ENCODE measurements at regions not wholly inside any gene's neighbourhood (a gene's known extent, or its start where the extent isn't known, plus 50 kb on each side); places are given as distances from the start of the nearest gene placed in this dataset.
"Not testable (repeated sequence)": the region's sequence is repeated elsewhere in the genome, so short reads cannot be mapped to it uniquely, and the experiment has no call there.

- intact Hi-C loops (cut with DNase I), result no loop called here
- DNase-seq (ENCODE audit: low spot score), result no peak
Observed at GRCh38 chr4:177155454-177155853, 154.2 kb upstream of the NEIL3 start.

DNA sequence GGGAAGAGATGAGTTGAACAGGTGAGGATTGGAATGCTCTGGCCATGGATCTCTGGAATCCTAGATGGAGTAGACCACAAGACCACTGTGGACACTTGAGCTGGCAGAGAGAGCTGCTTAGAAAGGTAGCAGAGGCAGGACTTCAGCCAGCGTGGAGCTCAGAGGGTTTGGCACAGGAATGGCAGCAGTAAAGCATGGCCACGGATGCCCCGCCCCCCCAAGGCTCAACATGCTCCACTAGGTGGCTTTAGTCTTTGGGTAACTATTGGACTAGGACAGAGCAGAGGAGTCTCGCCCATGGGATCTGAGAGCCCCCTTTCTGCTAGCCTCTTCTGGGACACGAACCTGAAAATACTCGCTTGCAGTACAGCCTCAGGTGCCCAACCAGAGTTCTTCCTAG, 150.1 kb upstream of the NEIL3 start:
- intact Hi-C loops (cut with DNase I), result no loop called here
- DNase-seq (ENCODE audit: low spot score), result no peak

DNA sequence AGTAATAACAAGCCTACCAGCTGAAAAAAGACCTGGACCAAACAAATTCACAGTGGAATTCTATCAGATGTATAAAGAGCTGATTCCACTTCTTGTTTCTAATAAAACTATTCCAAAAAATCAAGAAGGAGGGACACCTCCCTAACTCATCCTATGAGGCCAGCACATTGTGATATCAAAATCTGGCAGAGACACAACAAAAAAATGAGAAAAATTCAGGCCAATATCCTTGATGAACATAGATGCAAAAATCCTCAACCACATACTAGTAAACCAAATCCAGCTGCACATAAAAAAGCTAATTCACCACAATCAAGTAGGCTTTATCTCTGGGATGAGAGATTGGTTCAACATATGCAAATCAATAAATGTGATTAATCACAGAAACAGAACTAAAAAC, 147.9 kb upstream of the NEIL3 start:
- DNase-seq (ENCODE audit: low spot score), result no peak
- intact Hi-C loops (cut with DNase I), result no loop called here

- no peak for DNase-seq (ENCODE audit: low spot score)
- intact Hi-C loops (cut with DNase I), result no loop called here
Observed at GRCh38 chr4:177163532-177163931, 146.1 kb upstream of the NEIL3 start.

- DNase-seq (ENCODE audit: low spot score), result no peak
- intact Hi-C loops (cut with DNase I), result no loop called here
Observed at GRCh38 chr4:177171588-177171987, 138.1 kb upstream of the NEIL3 start.

- intact Hi-C loops (cut with DNase I), result no loop called here
- DNase-seq (ENCODE audit: low spot score), result no peak
Observed at GRCh38 chr4:177175473-177175872, 134.2 kb upstream of the NEIL3 start.

DNA sequence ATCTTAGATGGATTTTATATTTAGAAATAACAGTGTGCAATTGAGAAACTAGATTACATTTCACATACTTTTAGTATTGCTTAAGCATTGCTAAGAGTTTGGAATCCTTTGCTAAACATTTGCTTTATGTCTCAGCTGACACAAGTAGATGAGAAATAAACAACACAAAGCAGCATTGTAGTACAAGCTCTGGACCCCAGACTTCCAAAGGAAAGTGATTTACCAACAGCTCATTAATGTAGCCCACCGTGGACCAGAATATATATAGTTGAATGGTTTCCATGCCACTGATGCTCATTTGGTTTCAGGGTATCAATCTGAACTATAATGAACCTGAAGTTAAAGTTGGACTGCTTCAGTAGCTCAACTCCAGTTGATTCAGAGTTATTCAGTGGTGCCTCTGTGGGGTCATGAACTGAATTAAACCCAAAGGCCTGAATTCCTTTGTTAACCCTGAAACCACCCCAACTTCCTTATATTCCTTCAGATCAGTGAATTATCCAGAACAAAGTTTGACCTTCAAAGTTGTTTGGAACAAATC, 132.1 kb upstream of the NEIL3 start:
- no peak for DNase-seq (ENCODE audit: low spot score)
- intact Hi-C loops (cut with DNase I), result no loop called here

DNA sequence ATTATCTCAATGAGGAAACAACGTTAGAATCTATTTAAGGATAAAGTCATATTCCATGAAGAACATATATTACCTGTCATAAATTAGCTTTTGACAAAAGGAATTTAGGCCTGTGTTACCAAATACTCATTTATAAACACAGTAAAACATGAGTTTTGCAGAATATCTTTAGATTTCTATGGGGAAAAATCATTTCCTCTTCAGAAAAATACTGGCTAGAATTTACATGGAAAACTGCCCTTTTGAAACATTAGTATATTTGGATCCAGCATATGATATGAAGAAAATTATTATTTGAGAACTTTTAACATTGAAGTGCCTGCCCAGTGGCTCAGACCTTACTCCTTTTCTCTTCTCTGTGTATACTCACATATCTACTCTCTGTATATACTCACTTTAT, 131.4 kb upstream of the NEIL3 start:
- DNase-seq (ENCODE audit: low spot score), result no peak
- intact Hi-C loops (cut with DNase I), result no loop called here

GRCh38 chr4:177182166-177182565, 127.5 kb upstream of the NEIL3 start:
- DNase-seq (ENCODE audit: low spot score), result no peak
- intact Hi-C loops (cut with DNase I), result no loop called here

DNA sequence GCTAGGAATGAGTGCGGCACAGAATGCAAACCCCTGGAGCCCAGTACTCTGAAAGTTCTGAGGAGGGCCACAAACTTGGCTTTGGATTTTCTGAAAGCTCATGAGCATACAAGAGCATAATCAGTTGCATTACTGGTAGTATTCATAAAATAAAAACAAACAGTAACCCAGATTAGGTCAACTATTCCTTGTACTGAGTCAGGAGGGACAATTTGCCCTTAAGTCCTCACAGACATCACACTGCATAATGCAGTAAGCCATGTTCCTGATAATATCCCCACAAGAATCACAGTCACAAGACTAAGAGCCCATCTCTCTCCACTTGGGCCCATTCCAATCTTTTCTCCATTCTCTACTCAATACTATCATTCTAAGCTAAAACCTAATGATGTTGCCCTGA, 126.9 kb upstream of the NEIL3 start:
- intact Hi-C loops (cut with DNase I), result no loop called here
- no peak for DNase-seq (ENCODE audit: low spot score)

DNA sequence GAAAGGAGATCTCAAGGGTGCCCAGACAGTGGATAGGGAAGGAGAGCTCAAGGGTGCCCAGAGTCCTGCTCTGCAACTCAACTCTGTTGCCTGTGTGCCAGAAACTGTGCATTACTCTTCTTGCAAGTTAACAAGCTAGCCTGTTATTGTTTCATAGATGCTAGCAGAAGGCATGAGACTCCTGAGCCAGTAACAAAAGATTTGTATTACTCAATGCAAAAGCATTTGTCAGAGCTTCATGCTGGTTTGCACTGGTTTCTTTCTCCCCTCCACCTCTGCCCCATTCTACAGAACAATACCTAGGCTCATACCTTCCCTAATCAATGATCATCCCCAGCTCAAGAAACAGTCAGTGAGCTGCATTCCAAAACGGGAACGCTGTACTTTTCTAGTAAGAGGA, 124.5 kb upstream of the NEIL3 start:
- intact Hi-C loops (cut with DNase I), result no loop called here
- no peak for DNase-seq (ENCODE audit: low spot score)

DNA sequence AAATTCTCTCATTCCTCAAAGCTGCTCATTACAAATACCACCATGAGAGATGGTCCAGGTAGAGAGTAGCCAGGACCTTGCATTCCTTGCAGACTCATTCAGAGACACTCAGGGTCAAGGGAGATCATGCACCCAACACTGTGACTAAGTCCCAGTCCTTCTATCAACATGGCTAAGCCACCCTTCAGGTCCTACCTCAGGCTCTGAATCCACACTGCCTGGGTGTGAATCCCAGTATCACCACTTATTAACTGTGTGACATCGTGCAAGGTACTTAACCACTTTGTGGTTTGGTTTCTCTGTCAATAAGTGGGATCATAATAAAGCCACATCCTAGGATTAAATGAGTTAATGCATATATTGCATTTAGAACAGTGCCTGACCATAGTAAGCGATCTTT, 124.1 kb upstream of the NEIL3 start:
- DNase-seq (ENCODE audit: low spot score), result no peak
- intact Hi-C loops (cut with DNase I), result no loop called here

GRCh38 chr4:177187371-177187770, 122.3 kb upstream of the NEIL3 start:
- no peak for DNase-seq (ENCODE audit: low spot score)
- intact Hi-C loops (cut with DNase I), result no loop called here

DNA sequence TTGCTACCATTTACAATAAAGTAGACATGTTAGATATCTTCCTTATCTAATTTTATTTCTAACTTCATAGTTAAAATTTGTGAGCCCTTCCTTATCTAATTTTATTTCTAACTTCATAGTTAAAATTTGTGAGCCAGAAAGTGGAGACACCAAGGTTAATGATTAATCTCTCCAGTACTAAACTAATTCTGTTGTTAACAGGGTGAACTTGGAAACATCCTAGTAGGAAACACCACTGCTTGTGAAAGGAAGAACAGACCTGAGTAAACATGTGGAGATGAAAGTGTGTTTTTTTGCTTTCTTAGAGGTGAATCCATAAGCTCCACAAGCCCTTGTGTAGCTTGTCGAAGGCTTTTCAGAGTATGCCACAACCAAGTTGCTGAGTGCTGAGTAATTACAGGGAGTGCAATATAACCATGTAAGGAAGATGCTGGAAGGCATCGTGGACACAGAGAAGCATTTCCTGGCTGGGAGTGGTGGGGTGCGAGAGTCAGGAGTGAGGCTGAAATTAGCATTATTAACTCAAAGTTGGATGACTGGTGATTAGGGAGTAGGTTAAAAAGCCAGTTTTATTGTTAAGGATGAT, 118.6 kb upstream of the NEIL3 start:
- no peak for DNase-seq (ENCODE audit: low spot score)
- intact Hi-C loops (cut with DNase I), result no loop called here

GRCh38 chr4:177191586-177191985, 118.1 kb upstream of the NEIL3 start:
- intact Hi-C loops (cut with DNase I), result no loop called here
- no peak for DNase-seq (ENCODE audit: low spot score)

DNA sequence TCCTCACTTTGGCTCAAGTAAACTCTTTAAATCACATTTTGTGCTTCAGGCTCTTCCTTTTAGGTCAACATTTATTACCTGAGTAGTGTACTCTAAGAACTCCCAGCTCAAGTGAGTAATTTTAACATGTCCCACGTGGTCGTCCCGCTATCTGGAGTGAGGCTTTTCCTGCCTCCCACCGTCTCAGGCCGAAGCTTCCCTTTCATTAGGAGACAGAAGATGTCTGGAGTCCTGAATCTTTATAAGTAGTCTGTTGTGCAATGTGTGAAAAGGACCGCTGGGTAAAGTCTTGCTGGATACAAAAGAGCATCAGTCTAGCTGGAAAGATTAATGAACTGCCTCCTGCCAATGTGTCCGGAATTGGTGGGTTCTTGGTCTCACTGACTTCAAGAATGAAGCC, 117.7 kb upstream of the NEIL3 start:
- no peak for DNase-seq (ENCODE audit: low spot score)
- intact Hi-C loops (cut with DNase I), result no loop called here

- DNase-seq (ENCODE audit: low spot score); intact Hi-C loops (cut with DNase I): not testable (repeated sequence)
Observed at GRCh38 chr4:177193024-177193715, 116.5 kb upstream of the NEIL3 start.

GRCh38 chr4:177194906-177195305, 114.8 kb upstream of the NEIL3 start:
- intact Hi-C loops (cut with DNase I), result no loop called here
- DNase-seq (ENCODE audit: low spot score), result no peak

- intact Hi-C loops (cut with DNase I), result no loop called here
- DNase-seq (ENCODE audit: low spot score), result no peak
Observed at GRCh38 chr4:177196615-177197014, 113.1 kb upstream of the NEIL3 start.

GRCh38 chr4:177201614-177202013, 108.1 kb upstream of the NEIL3 start:
- intact Hi-C loops (cut with DNase I), result no loop called here
- no peak for DNase-seq (ENCODE audit: low spot score)

- intact Hi-C loops (cut with DNase I), result no loop called here
- DNase-seq (ENCODE audit: low spot score), result no peak
Observed at GRCh38 chr4:177204126-177204525, 105.5 kb upstream of the NEIL3 start.

GRCh38 chr4:177214935-177215334, 94.7 kb upstream of the NEIL3 start:
- no peak for DNase-seq (ENCODE audit: low spot score)
- intact Hi-C loops (cut with DNase I), result no loop called here

All from cardiac septum (tissue), 1 donor.